Neutrophil (primary cell): ENCODE measurements at regions not wholly inside any gene's neighbourhood (a gene's known extent, or its start where the extent isn't known, plus 50 kb on each side); places are given as distances from the start of the nearest gene placed in this dataset.

ENCODE experiments used
- H3K27ac ChIP-seq: fragments of 200-600 bp; sonication (generic); 2 replicates; pipeline ENCODE4 v1.5.1; 2016; ENCODE audit warnings: mild to moderate bottlenecking, moderate library complexity
- H3K27me3 ChIP-seq: fragments of 200-600 bp; sonication (generic); 2 replicates; pipeline ENCODE4 v1.6.0; 2016; ENCODE audit warnings: mild to moderate bottlenecking
- H3K36me3 ChIP-seq: fragments of 200-600 bp; sonication (generic); 2 replicates; pipeline ENCODE4 v1.5.1; 2017
- H3K4me1 ChIP-seq, 2 experiments: fragments of 200-600 bp in 1 of 2; sonication (generic) in 1 of 2; 1 replicate in 1 of 2; 2 replicates in 1 of 2; pipeline versions ENCODE4 v1.5.1 to v1.6.1; 2013 to 2016; ENCODE audit warnings: low read depth in 1 of 2, low read length in 1 of 2, mild to moderate bottlenecking in 1 of 2, moderate library complexity in 1 of 2; ENCODE audit not compliant: control insufficient read depth in 1 of 2, insufficient read depth in 1 of 2
- H3K4me3 ChIP-seq, 2 experiments: fragments of 200-600 bp in 1 of 2; sonication (generic) in 1 of 2; 1 replicate in 1 of 2; 2 replicates in 1 of 2; pipeline ENCODE4 v1.5.1; 2013 to 2016; ENCODE audit warnings: low read depth in 1 of 2, low read length in 1 of 2, mild to moderate bottlenecking in 1 of 2, moderate library complexity in 1 of 2
- H3K9me3 ChIP-seq: fragments of 200-600 bp; sonication (generic); 2 replicates; pipeline ENCODE4 v1.5.1; 2016
- CTCF ChIP-seq: fragments of 200-600 bp; sonication (generic); IDR thresholded peaks from 2 replicates; pipeline ENCODE4 v1.5.1; 2016; ENCODE audit warnings: antibody characterized with exemption

- Histone ChIP-seq H3K27me3 (no peaks in the 10 kb centered on the region), H3K27ac (no peak overlapping the region), H3K9me3 (no peaks in the 10 kb centered on the region), H3K4me3 (no peak overlapping the region), H3K4me1 (peaks cover 8 to 9% of the 10 kb centered on the region in 2 experiments), H3K36me3 (no peaks in the 10 kb centered on the region)
- no peak for TF ChIP-seq CTCF
These were observed 569.6 kb upstream of the GJE1 start for GRCh38 chr6:141562851-141563763.

GRCh38 chr6:141562186-141562811 is 570.4 kb upstream of the GJE1 start:
- H3K4me1 ChIP-seq, result peaks cover 8 to 9% of the 10 kb centered on the region in 2 experiments
- no peaks in the 10 kb centered on the region for H3K27me3 ChIP-seq
- no peak overlapping the region for H3K27ac ChIP-seq
- peak overlapping the region in 1 of 2 experiments; percentile 29 for H3K4me3 ChIP-seq
- no peaks in the 10 kb centered on the region for H3K36me3 ChIP-seq
- no peaks in the 10 kb centered on the region for H3K9me3 ChIP-seq
- no peak for TF ChIP-seq CTCF

GRCh38 chr6:141561154-141561553 is 571.6 kb upstream of the GJE1 start:
- no peak for TF ChIP-seq CTCF

GRCh38 chr6:141552463-141552862 is 580.3 kb upstream of the GJE1 start:
- H3K27ac ChIP-seq, result no peak overlapping the region
- H3K4me3 ChIP-seq, result no peak overlapping the region

More at GRCh38 chr6:141561154-141561553, 571.6 kb upstream of the GJE1 start:
- Histone ChIP-seq H3K4me3 (no peak overlapping the region), H3K27me3 (no peaks in the 10 kb centered on the region), H3K27ac (no peak overlapping the region), H3K9me3 (no peaks in the 10 kb centered on the region), H3K36me3 (no peaks in the 10 kb centered on the region), H3K4me1 (peaks cover 8 to 9% of the 10 kb centered on the region in 2 experiments)

GRCh38 chr6:141552031-141552430 is 580.7 kb upstream of the GJE1 start:
- TF ChIP-seq CTCF, result no peak
- H3K4me1 ChIP-seq, result no peaks in the 10 kb centered on the region
- no peaks in the 10 kb centered on the region for H3K36me3 ChIP-seq
- H3K4me3 ChIP-seq, result no peak overlapping the region
- H3K9me3 ChIP-seq, result no peaks in the 10 kb centered on the region
- no peak overlapping the region for H3K27ac ChIP-seq
- H3K27me3 ChIP-seq, result no peaks in the 10 kb centered on the region

More at GRCh38 chr6:141552463-141552862, 580.3 kb upstream of the GJE1 start:
- H3K4me1 ChIP-seq, result no peaks in the 10 kb centered on the region
- H3K9me3 ChIP-seq, result no peaks in the 10 kb centered on the region
- H3K27me3 ChIP-seq, result no peaks in the 10 kb centered on the region
- no peak for TF ChIP-seq CTCF
- no peaks in the 10 kb centered on the region for H3K36me3 ChIP-seq
